GM23338 (cell line): ENCODE measurements at regions not wholly inside any gene's neighbourhood (a gene's known extent, or its start where the extent isn't known, plus 50 kb on each side); places are given as distances from the start of the nearest gene placed in this dataset.

Experiments
- ATAC-seq: fragments of 200-7000 bp; cut with Tn5 transposase; 3 replicates; pipeline ENCODE4 v1.9.1; 2020
- DNase-seq: peaks from one replicate; pipeline ENCODE4 v3.0.0-alpha.2; 2015; ENCODE audit warnings: low spot score
- H2AFZ ChIP-seq: fragments of 200-600 bp; sonication (generic); 2 replicates; pipeline ENCODE4 v1.8.0; 2016; ENCODE audit warnings: antibody characterized with exemption, mild to moderate bottlenecking, moderate library complexity
- H3F3A ChIP-seq: fragments of 200-600 bp; sonication (generic); replicated peaks from 2 replicates; pipeline ENCODE4 v1.8.0; 2017; ENCODE audit warnings: antibody characterized with exemption, mixed run types, low read depth
- H3K27ac ChIP-seq: fragments of 200-600 bp; sonication (generic); 2 replicates; pipeline ENCODE4 v1.6.1; 2016; ENCODE audit warnings: low read depth
- H3K27me3 ChIP-seq: fragments of 200-600 bp; sonication (generic); 2 replicates; pipeline ENCODE4 v1.8.0; 2016; ENCODE audit warnings: mild to moderate bottlenecking, mixed run types, moderate library complexity; ENCODE audit not compliant: insufficient read depth
- H3K36me3 ChIP-seq: fragments of 200-600 bp; sonication (generic); 2 replicates; pipeline ENCODE4 v1.8.0; 2016; ENCODE audit warnings: mild to moderate bottlenecking; ENCODE audit not compliant: insufficient read depth
- H3K4me1 ChIP-seq: fragments of 200-600 bp; sonication (generic); 2 replicates; pipeline ENCODE4 v1.8.0; 2016; ENCODE audit warnings: mild to moderate bottlenecking, moderate library complexity; ENCODE audit not compliant: insufficient read depth
- H3K4me2 ChIP-seq: fragments of 200-600 bp; sonication (generic); 2 replicates; pipeline ENCODE4 v1.7.1; 2017; ENCODE audit warnings: mixed run types
- H3K4me3 ChIP-seq: fragments of 200-600 bp; sonication (generic); 2 replicates; pipeline ENCODE4 v1.6.1; 2016; ENCODE audit warnings: mixed run types
- H3K79me2 ChIP-seq: fragments of 200-600 bp; sonication (generic); replicated peaks from 2 replicates; pipeline ENCODE4 v1.8.0; 2017; ENCODE audit warnings: mild to moderate bottlenecking; ENCODE audit not compliant: insufficient read depth
- H3K9me2 ChIP-seq: fragments of 200-600 bp; sonication (generic); 2 replicates; pipeline ENCODE4 v1.8.0; 2017; ENCODE audit not compliant: insufficient read depth
- H4K20me1 ChIP-seq: fragments of 200-600 bp; sonication (generic); replicated peaks from 2 replicates; pipeline ENCODE4 v1.8.0; 2017; ENCODE audit warnings: mild to moderate bottlenecking; ENCODE audit not compliant: insufficient read depth
- H3K27ac Mint-ChIP-seq: 2 replicates; pipeline ENCODE4 v1.8.0; 2020; ENCODE audit warnings: inconsistent platforms, mild to moderate bottlenecking, moderate library complexity, mixed read lengths
- H3K27me3 Mint-ChIP-seq: 3 replicates; pipeline ENCODE4 v1.8.0; 2022; ENCODE audit warnings: low read depth, mild to moderate bottlenecking, moderate library complexity, mixed read lengths, inconsistent platforms; ENCODE audit not compliant: insufficient read depth, poor library complexity
- H3K36me3 Mint-ChIP-seq: 3 replicates; pipeline ENCODE4 v1.8.0; 2021; ENCODE audit warnings: low read depth, mild to moderate bottlenecking, inconsistent platforms, moderate library complexity, mixed read lengths
- H3K4me1 Mint-ChIP-seq: 3 replicates; pipeline ENCODE4 v1.8.0; 2020; ENCODE audit warnings: mild to moderate bottlenecking, inconsistent platforms, mixed read lengths
- H3K4me3 Mint-ChIP-seq: 3 replicates; pipeline ENCODE4 v1.8.0; 2021; ENCODE audit warnings: moderate library complexity, mild to moderate bottlenecking, inconsistent platforms, mixed read lengths
- H3K9me3 Mint-ChIP-seq: 3 replicates; pipeline ENCODE4 v1.8.0; 2020; ENCODE audit warnings: moderate library complexity, mild to moderate bottlenecking, inconsistent platforms, mixed read lengths
- CREB1 ChIP-seq: fragments of 250-450 bp; sonication (Bioruptor Pico); IDR thresholded peaks from 2 replicates; pipeline ENCODE4 v1.5.0; 2020; ENCODE audit warnings: low read depth, mild to moderate bottlenecking, moderate library complexity
- EZH2 ChIP-seq: fragments of 200-600 bp; sonication (generic); IDR thresholded peaks from one replicate; pipeline ENCODE4 v1.8.0; 2017; ENCODE audit warnings: antibody characterized with exemption, mild to moderate bottlenecking, low read depth; ENCODE audit not compliant: unreplicated experiment
- NANOG ChIP-seq: IDR thresholded peaks from 2 replicates; pipeline ENCODE4 v1.6.1; 2016; ENCODE audit warnings: antibody characterized with exemption, borderline replicate concordance
- POLR2AphosphoS5 ChIP-seq: IDR thresholded peaks from 2 replicates; pipeline ENCODE4 v1.6.1; 2016; ENCODE audit warnings: antibody characterized with exemption, low read depth
- STAT1 ChIP-seq: IDR thresholded peaks from one replicate; pipeline ENCODE4 v1.6.1; 2016; ENCODE audit warnings: antibody characterized with exemption; ENCODE audit not compliant: unreplicated experiment
- ZNF331 ChIP-seq: fragments of 250-450 bp; sonication (Bioruptor Pico); IDR thresholded peaks from 2 replicates; pipeline ENCODE4 v1.5.0; 2020; ENCODE audit warnings: low read depth, mild to moderate bottlenecking, moderate library complexity
- TF ChIP-seq, protein P1 (sequence below): IDR thresholded peaks from 2 replicates; pipeline ENCODE4 v1.6.1; 2016; ENCODE audit warnings: antibody characterized with exemption
- TF ChIP-seq, protein P2 (sequence below): IDR thresholded peaks from one replicate; pipeline ENCODE4 v1.6.1; 2018; ENCODE audit warnings: antibody characterized with exemption; ENCODE audit not compliant: unreplicated experiment
- TF ChIP-seq, protein P3 (sequence below), 2 experiments: fragments of 200-600 bp in 1 of 2; sonication (generic) in 1 of 2; conservative IDR thresholded peaks; 2 replicates each; pipeline versions ENCODE4 v1.5.1 to v1.6.1; 2016 to 2017; ENCODE audit warnings: antibody characterized with exemption in 2 of 2, low read depth in 2 of 2, mild to moderate bottlenecking in 2 of 2, moderate library complexity in 1 of 2

GRCh38 chr9:85204176-85204575 lies 534.6 kb downstream of the NTRK2 start:
- no peaks in the 10 kb centered on the region for H3K4me1 Mint-ChIP-seq
- H3K4me1 ChIP-seq, result no peaks in the 10 kb centered on the region

DNA sequence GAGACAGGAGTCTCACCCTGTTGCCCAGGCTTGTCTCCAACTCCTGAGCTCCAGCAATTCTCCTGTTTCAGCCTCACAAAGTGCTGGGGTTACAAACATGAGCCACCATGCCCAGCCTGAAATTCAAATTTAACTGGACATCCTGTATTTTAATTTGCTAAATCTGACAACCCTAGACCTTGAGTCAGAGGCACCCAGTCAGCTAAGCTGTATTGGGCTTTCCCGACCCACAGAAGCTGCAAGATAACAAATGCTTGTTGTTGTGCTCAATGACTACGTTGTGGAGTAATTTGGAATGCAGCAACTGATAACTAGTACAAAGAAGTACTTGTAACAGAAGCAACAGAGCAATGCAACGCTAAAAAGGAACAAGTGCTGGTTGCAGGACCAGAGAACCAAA lies 533.1 kb downstream of the NTRK2 start:
- DNase-seq (no peak), ATAC-seq (no peak)
- Mint-ChIP-seq H3K4me3 (no peak overlapping the region), H3K27ac (no peak overlapping the region), H3K27me3 (peaks cover 4% of the 10 kb centered on the region), H3K4me1 (peaks cover 2% of the 10 kb centered on the region; the same call in 1 of the 3 replicates), H3K36me3 (0 out of 3 replicates have a peak, but pooled peaks cover under 1% of the 10 kb centered on the region), H3K9me3 (peaks cover 1% of the 10 kb centered on the region; the same call in 1 of the 3 replicates)
- H3K27ac ChIP-seq, result no peak overlapping the region
- no peaks in the 10 kb centered on the region for H3F3A ChIP-seq
- TF ChIP-seq, protein P1, sequence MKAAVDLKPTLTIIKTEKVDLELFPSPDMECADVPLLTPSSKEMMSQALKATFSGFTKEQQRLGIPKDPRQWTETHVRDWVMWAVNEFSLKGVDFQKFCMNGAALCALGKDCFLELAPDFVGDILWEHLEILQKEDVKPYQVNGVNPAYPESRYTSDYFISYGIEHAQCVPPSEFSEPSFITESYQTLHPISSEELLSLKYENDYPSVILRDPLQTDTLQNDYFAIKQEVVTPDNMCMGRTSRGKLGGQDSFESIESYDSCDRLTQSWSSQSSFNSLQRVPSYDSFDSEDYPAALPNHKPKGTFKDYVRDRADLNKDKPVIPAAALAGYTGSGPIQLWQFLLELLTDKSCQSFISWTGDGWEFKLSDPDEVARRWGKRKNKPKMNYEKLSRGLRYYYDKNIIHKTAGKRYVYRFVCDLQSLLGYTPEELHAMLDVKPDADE, result no peak
- no peak for TF ChIP-seq EZH2
- TF ChIP-seq POLR2AphosphoS5, result no peak
- no peak for TF ChIP-seq STAT1
- TF ChIP-seq, protein P2, sequence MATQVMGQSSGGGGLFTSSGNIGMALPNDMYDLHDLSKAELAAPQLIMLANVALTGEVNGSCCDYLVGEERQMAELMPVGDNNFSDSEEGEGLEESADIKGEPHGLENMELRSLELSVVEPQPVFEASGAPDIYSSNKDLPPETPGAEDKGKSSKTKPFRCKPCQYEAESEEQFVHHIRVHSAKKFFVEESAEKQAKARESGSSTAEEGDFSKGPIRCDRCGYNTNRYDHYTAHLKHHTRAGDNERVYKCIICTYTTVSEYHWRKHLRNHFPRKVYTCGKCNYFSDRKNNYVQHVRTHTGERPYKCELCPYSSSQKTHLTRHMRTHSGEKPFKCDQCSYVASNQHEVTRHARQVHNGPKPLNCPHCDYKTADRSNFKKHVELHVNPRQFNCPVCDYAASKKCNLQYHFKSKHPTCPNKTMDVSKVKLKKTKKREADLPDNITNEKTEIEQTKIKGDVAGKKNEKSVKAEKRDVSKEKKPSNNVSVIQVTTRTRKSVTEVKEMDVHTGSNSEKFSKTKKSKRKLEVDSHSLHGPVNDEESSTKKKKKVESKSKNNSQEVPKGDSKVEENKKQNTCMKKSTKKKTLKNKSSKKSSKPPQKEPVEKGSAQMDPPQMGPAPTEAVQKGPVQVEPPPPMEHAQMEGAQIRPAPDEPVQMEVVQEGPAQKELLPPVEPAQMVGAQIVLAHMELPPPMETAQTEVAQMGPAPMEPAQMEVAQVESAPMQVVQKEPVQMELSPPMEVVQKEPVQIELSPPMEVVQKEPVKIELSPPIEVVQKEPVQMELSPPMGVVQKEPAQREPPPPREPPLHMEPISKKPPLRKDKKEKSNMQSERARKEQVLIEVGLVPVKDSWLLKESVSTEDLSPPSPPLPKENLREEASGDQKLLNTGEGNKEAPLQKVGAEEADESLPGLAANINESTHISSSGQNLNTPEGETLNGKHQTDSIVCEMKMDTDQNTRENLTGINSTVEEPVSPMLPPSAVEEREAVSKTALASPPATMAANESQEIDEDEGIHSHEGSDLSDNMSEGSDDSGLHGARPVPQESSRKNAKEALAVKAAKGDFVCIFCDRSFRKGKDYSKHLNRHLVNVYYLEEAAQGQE, result no peak
- 0 out of 2 replicates have a peak overlapping the region, but pooled peaks have one; percentile 32 for H2AFZ ChIP-seq
- no peaks in the 10 kb centered on the region for H3K36me3 ChIP-seq
- H3K4me2 ChIP-seq, result no peak overlapping the region
- no peaks in the 10 kb centered on the region for H3K79me2 ChIP-seq
- 0 out of 2 replicates have a peak, but pooled peaks cover 12% of the 10 kb centered on the region for H3K9me2 ChIP-seq
- no peaks in the 10 kb centered on the region for H3K27me3 ChIP-seq
- H3K4me1 ChIP-seq, result peaks cover 3% of the 10 kb centered on the region; the same call in 1 of the 2 replicates
- no peaks in the 10 kb centered on the region for H4K20me1 ChIP-seq
- no peak overlapping the region for H3K4me3 ChIP-seq

More at GRCh38 chr9:85204176-85204575, 534.6 kb downstream of the NTRK2 start:
- no peaks in the 10 kb centered on the region for H3K36me3 ChIP-seq
- no peak overlapping the region for H3K27ac ChIP-seq
- no peaks in the 10 kb centered on the region for H3F3A ChIP-seq
- no peak overlapping the region for H3K4me3 ChIP-seq
- DNase-seq (no peak), ATAC-seq (no peak)
- no peaks in the 10 kb centered on the region for H3K79me2 ChIP-seq
- 0 out of 3 replicates have a peak, but pooled peaks cover 3% of the 10 kb centered on the region for H3K36me3 Mint-ChIP-seq
- no peak overlapping the region for H3K27ac Mint-ChIP-seq
- peaks cover 7% of the 10 kb centered on the region; the same call in 2 of the 3 replicates for H3K9me3 Mint-ChIP-seq
- peaks cover 4% of the 10 kb centered on the region for H3K27me3 Mint-ChIP-seq
- no peaks in the 10 kb centered on the region for H4K20me1 ChIP-seq
- H2AFZ ChIP-seq, result no peak overlapping the region
- no peaks in the 10 kb centered on the region for H3K27me3 ChIP-seq
- no peak overlapping the region for H3K4me2 ChIP-seq
- peaks cover 19% of the 10 kb centered on the region; the same call in 1 of the 2 replicates for H3K9me2 ChIP-seq
- no peak overlapping the region for H3K4me3 Mint-ChIP-seq
- TF ChIP-seq ZNF331 (CRISPR knock-in tag) (no peak), NANOG (no peak), CREB1 (no peak)
- TF ChIP-seq, protein P2, result no peak
- TF ChIP-seq, protein P3, sequence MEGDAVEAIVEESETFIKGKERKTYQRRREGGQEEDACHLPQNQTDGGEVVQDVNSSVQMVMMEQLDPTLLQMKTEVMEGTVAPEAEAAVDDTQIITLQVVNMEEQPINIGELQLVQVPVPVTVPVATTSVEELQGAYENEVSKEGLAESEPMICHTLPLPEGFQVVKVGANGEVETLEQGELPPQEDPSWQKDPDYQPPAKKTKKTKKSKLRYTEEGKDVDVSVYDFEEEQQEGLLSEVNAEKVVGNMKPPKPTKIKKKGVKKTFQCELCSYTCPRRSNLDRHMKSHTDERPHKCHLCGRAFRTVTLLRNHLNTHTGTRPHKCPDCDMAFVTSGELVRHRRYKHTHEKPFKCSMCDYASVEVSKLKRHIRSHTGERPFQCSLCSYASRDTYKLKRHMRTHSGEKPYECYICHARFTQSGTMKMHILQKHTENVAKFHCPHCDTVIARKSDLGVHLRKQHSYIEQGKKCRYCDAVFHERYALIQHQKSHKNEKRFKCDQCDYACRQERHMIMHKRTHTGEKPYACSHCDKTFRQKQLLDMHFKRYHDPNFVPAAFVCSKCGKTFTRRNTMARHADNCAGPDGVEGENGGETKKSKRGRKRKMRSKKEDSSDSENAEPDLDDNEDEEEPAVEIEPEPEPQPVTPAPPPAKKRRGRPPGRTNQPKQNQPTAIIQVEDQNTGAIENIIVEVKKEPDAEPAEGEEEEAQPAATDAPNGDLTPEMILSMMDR (conservative IDR thresholded peaks at IDR 0.05; ENCODE audit: low read depth in 2 of 2), result no peak
